PC-9 (cell line): ENCODE measurements at regions not wholly inside any gene's neighbourhood (a gene's known extent, or its start where the extent isn't known, plus 50 kb on each side); places are given as distances from the start of the nearest gene placed in this dataset.

Source experiments
- BruUV-seq: library from RNA; stranded (reverse); fragments of 400-500 nt; replicated peaks from 2 replicates; lab custom pipeline; 2021; lab: Mats Ljungman, UMichigan
- CTCF ChIA-PET: fragments of 300-600 bp; sonication (Branson Sonifier 250); formaldehyde crosslinking; loops from one replicate; lab custom pipeline; 2022; ENCODE audit warnings: antibody characterized with exemption; lab: Charles Lee
- POLR2A ChIA-PET: fragments of 300-600 bp; sonication (Branson Sonifier 250); formaldehyde crosslinking; loops from one replicate; lab custom pipeline; 2022; ENCODE audit warnings: antibody characterized with exemption; ENCODE audit not compliant: unreplicated experiment; lab: Charles Lee
- DNase-seq, 2 experiments: peaks; one replicate each; pipeline versions ENCODE4 v3.0.0 to v3.0.0-alpha.2; 2015 to 2022; ENCODE audit warnings: mixed read lengths in 1 of 2
- H2AFZ ChIP-seq: fragments of 200-600 bp; sonication (generic); 2 replicates; pipeline ENCODE4 v1.8.1; 2017; ENCODE audit warnings: antibody characterized with exemption
- H3F3A ChIP-seq: fragments of 200-600 bp; sonication (generic); 2 replicates; pipeline ENCODE4 v1.8.1; 2017; ENCODE audit warnings: antibody characterized with exemption, mild to moderate bottlenecking, low read depth; ENCODE audit not compliant: insufficient read depth
- H3K27ac ChIP-seq: fragments of 200-600 bp; sonication (generic); 2 replicates; pipeline ENCODE4 v1.6.1; 2016; ENCODE audit warnings: mixed run types
- H3K27me3 ChIP-seq: fragments of 200-600 bp; sonication (generic); 2 replicates; pipeline ENCODE4 v1.6.1; 2016; ENCODE audit warnings: low read depth, mixed run types; ENCODE audit not compliant: insufficient read depth
- H3K36me3 ChIP-seq: fragments of 200-600 bp; sonication (generic); 2 replicates; pipeline ENCODE4 v1.6.1; 2016; ENCODE audit warnings: low read depth, mixed run types
- H3K4me1 ChIP-seq: fragments of 200-600 bp; sonication (generic); replicated peaks from 2 replicates; pipeline ENCODE4 v1.6.1; 2016; ENCODE audit warnings: mixed run types; ENCODE audit not compliant: insufficient read depth
- H3K4me2 ChIP-seq: fragments of 200-600 bp; sonication (generic); 2 replicates; pipeline ENCODE4 v1.6.1; 2017; ENCODE audit warnings: mixed run types
- H3K4me3 ChIP-seq: fragments of 200-600 bp; sonication (generic); 2 replicates; pipeline ENCODE4 v1.6.1; 2016; ENCODE audit warnings: mixed run types
- H3K79me2 ChIP-seq: fragments of 200-600 bp; sonication (generic); 2 replicates; pipeline ENCODE4 v1.6.1; 2017; ENCODE audit warnings: low read depth, mixed run types
- H3K9me2 ChIP-seq: fragments of 200-600 bp; sonication (generic); 2 replicates; pipeline ENCODE4 v1.8.1; 2017; ENCODE audit warnings: mild to moderate bottlenecking; ENCODE audit not compliant: insufficient read depth
- H3K9me3 ChIP-seq: fragments of 200-600 bp; sonication (generic); 2 replicates; pipeline ENCODE4 v1.8.1; 2016; ENCODE audit warnings: low read depth; ENCODE audit not compliant: insufficient read depth
- H4K20me1 ChIP-seq: fragments of 200-600 bp; sonication (generic); 2 replicates; pipeline ENCODE4 v1.8.1; 2017; ENCODE audit not compliant: insufficient read depth
- EZH2 ChIP-seq: fragments of 200-600 bp; sonication (generic); IDR thresholded peaks from 2 replicates; pipeline ENCODE4 v1.8.0; 2017; ENCODE audit warnings: antibody characterized with exemption, low read depth
- intact Hi-C: fragments of 100-400 bp; cut with micrococcal nuclease; formaldehyde crosslinking; loops from one replicate; pipeline ENCODE4 v1.10.0; 2022; ENCODE audit not compliant: unreplicated experiment
- TF ChIP-seq, protein P1 (sequence below): fragments of 200-600 bp; sonication (generic); conservative IDR thresholded peaks from 2 replicates; pipeline ENCODE4 v1.6.1; 2017; ENCODE audit warnings: mixed run types, antibody characterized with exemption, mild to moderate bottlenecking, moderate library complexity

DNA sequence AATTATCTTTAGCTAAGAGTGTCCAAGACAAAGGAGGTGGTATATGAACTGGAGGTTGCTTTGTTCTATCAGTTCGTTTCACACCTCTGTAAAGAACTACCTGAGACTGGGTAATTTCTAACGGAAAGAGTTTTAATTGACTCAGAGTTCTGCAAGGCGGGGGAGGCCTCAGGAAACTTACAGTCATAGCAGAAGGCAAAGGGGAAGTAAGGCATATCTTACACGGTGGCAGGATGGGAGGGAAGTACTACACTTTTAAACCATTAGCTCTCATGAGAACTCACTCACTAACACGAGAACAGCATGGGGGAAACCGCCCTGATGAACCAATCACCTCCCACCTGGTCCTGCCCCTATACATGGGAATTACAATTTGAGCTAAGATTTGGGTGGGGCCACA is 1202.3 kb upstream of the LRRTM3 start:
- intact Hi-C loops, result no loop called here
- no peak for DNase-seq
- BruUV-seq, result no TSS peak
- no peaks in the 10 kb centered on the region; the same call in 1 of the 2 replicates for H3F3A ChIP-seq
- H4K20me1 ChIP-seq, result no peaks in the 10 kb centered on the region
- no peaks in the 10 kb centered on the region for H3K9me3 ChIP-seq
- H3K4me2 ChIP-seq, result no peak overlapping the region
- CTCF ChIA-PET, result no interaction called here
- no peaks in the 10 kb centered on the region for H3K79me2 ChIP-seq
- POLR2A ChIA-PET, result no interaction called here
- H2AFZ ChIP-seq, result no peak overlapping the region
- H3K9me2 ChIP-seq, result no peaks in the 10 kb centered on the region
- no peaks in the 10 kb centered on the region for H3K36me3 ChIP-seq
- TF ChIP-seq EZH2, result no peak
- TF ChIP-seq, protein P1, sequence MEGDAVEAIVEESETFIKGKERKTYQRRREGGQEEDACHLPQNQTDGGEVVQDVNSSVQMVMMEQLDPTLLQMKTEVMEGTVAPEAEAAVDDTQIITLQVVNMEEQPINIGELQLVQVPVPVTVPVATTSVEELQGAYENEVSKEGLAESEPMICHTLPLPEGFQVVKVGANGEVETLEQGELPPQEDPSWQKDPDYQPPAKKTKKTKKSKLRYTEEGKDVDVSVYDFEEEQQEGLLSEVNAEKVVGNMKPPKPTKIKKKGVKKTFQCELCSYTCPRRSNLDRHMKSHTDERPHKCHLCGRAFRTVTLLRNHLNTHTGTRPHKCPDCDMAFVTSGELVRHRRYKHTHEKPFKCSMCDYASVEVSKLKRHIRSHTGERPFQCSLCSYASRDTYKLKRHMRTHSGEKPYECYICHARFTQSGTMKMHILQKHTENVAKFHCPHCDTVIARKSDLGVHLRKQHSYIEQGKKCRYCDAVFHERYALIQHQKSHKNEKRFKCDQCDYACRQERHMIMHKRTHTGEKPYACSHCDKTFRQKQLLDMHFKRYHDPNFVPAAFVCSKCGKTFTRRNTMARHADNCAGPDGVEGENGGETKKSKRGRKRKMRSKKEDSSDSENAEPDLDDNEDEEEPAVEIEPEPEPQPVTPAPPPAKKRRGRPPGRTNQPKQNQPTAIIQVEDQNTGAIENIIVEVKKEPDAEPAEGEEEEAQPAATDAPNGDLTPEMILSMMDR, result no peak
- no peaks in the 10 kb centered on the region for H3K27me3 ChIP-seq
- H3K27ac ChIP-seq, result no peak overlapping the region
- H3K4me3 ChIP-seq, result no peak overlapping the region
- H3K4me1 ChIP-seq, result no peaks in the 10 kb centered on the region

DNA sequence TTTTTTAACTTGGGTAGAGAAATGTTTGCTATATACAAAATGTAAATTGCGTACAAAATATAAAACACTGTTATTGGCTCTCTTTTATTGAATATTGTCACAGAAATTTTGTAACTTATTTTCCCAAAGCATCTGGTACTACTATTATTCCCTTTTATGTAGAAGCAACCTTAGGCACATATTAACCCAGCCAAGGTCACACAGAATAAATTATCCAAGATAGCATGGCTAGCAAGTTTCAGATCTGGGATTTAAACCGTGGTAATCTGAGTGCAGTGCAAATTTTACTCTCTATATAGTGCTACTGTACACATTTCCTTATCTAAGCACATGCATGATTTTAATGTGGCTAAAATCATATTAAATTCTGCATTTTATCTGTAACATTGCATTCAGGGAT is 1190.5 kb upstream of the LRRTM3 start:
- no peak for DNase-seq
- Histone ChIP-seq H3K4me1 (no peaks in the 10 kb centered on the region), H4K20me1 (no peaks in the 10 kb centered on the region), H3K27me3 (no peaks in the 10 kb centered on the region), H3K9me3 (no peaks in the 10 kb centered on the region), H3K79me2 (no peaks in the 10 kb centered on the region), H3K27ac (no peak overlapping the region), H3K9me2 (no peaks in the 10 kb centered on the region), H3F3A (no peaks in the 10 kb centered on the region), H3K36me3 (no peaks in the 10 kb centered on the region), H3K4me2 (no peak overlapping the region), H3K4me3 (no peak overlapping the region), H2AFZ (no peak overlapping the region)
- POLR2A ChIA-PET, result no interaction called here
- CTCF ChIA-PET, result no interaction called here
- no TSS peak for BruUV-seq
- intact Hi-C loops, result no loop called here
- TF ChIP-seq EZH2, result no peak
- TF ChIP-seq, protein P1, result no peak

DNA sequence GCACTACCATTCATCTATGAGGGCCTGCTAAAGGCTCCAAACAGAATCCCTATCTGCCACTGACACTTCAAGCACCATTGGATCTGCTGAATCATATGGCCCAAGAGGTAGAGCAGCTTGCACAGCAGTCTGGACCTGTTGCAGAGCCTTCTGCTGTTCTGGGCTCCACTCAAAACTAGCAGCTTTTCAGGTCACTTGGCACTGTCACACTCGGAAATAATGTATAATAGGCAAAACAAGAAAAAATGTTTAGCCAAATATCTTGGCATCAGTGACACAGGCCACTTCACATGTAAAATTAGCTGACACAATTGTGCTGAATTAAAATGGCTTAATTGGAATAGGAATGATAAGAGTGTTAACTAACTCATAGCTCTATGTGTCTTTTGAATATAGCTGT is 1182.9 kb upstream of the LRRTM3 start:
- no peaks in the 10 kb centered on the region for H3K36me3 ChIP-seq
- no peaks in the 10 kb centered on the region for H3F3A ChIP-seq
- H3K4me2 ChIP-seq, result no peak overlapping the region
- no peak overlapping the region for H3K27ac ChIP-seq
- H4K20me1 ChIP-seq, result no peaks in the 10 kb centered on the region
- no peak overlapping the region for H3K4me3 ChIP-seq
- H3K9me2 ChIP-seq, result 0 out of 2 replicates have a peak, but pooled peaks cover 7% of the 10 kb centered on the region
- intact Hi-C loops, result no loop called here
- ChIA-PET POLR2A (no interaction called here), CTCF (no interaction called here)
- BruUV-seq, result no TSS peak
- H2AFZ ChIP-seq, result no peak overlapping the region
- TF ChIP-seq, protein P1, result no peak
- no peak for TF ChIP-seq EZH2
- no peak for DNase-seq
- H3K9me3 ChIP-seq, result no peaks in the 10 kb centered on the region
- no peaks in the 10 kb centered on the region for H3K27me3 ChIP-seq
- no peaks in the 10 kb centered on the region for H3K79me2 ChIP-seq
- H3K4me1 ChIP-seq, result no peaks in the 10 kb centered on the region
